ENCODE measurements at regions not wholly inside any gene's neighbourhood (a gene's known extent, or its start where the extent isn't known, plus 50 kb on each side); places are given as distances from the start of the nearest gene placed in this dataset.

DNA sequence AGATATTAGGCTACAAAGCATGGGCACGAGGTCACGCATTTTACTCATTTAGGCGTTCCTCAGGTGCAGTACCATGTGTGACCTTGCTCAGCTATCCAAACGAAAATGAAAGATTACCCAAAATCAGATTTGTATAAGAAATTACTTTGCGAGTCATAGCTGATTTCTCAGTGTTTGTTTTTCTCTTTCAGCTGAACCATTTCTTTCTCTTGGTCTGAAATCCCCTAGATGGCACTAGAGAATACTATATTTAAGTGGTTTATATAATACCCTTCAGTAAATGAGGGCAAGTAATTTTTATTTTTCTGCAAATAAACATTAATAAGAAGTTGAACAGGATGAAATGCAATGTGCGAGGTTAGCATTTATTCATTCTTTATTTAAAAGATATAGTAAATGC, 496.6 kb downstream of the STIM2 start:
- Mint-ChIP-seq H3K4me3 (no peak overlapping the region), H3K27me3 (no peaks in the 10 kb centered on the region), H3K9me3 (no peaks in the 10 kb centered on the region), H3K36me3 (no peaks in the 10 kb centered on the region), H3K27ac (no peak overlapping the region), H3K4me1 (ENCODE audit: unreplicated experiment) (no peaks in the 10 kb centered on the region)
- DNase-seq (ENCODE audit: extremely low spot score, unreplicated experiment): no peak
- TF ChIP-seq, protein P1, sequence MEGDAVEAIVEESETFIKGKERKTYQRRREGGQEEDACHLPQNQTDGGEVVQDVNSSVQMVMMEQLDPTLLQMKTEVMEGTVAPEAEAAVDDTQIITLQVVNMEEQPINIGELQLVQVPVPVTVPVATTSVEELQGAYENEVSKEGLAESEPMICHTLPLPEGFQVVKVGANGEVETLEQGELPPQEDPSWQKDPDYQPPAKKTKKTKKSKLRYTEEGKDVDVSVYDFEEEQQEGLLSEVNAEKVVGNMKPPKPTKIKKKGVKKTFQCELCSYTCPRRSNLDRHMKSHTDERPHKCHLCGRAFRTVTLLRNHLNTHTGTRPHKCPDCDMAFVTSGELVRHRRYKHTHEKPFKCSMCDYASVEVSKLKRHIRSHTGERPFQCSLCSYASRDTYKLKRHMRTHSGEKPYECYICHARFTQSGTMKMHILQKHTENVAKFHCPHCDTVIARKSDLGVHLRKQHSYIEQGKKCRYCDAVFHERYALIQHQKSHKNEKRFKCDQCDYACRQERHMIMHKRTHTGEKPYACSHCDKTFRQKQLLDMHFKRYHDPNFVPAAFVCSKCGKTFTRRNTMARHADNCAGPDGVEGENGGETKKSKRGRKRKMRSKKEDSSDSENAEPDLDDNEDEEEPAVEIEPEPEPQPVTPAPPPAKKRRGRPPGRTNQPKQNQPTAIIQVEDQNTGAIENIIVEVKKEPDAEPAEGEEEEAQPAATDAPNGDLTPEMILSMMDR (conservative IDR thresholded peaks at IDR 0.05): peak; percentile 64

DNA sequence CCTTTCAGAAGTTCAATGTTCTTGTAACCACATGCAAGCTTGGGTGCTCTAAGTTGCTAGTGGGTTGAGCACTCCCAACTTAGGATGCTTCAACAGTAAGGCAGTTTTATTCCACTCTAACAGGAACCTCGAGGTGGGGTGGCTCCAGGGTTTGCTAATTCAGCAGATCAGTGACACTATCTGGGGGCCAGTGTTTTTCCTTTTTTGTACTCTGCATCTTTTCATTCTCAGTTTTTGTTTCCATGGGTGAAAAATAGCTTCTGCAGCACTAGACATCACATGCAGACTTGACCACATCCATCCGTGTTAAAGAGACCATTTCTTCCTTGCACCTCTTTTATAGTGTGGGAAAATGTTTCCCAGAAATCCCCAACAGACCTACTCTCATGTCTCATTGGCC, 497.6 kb downstream of the STIM2 start:
- Mint-ChIP-seq H3K4me3 (no peak overlapping the region), H3K9me3 (no peaks in the 10 kb centered on the region), H3K27me3 (no peaks in the 10 kb centered on the region), H3K27ac (no peak overlapping the region), H3K4me1 (ENCODE audit: unreplicated experiment) (no peaks in the 10 kb centered on the region), H3K36me3 (no peaks in the 10 kb centered on the region)
- no peak for DNase-seq (ENCODE audit: extremely low spot score, unreplicated experiment)
- TF ChIP-seq, protein P1 (conservative IDR thresholded peaks at IDR 0.05): no peak

DNA sequence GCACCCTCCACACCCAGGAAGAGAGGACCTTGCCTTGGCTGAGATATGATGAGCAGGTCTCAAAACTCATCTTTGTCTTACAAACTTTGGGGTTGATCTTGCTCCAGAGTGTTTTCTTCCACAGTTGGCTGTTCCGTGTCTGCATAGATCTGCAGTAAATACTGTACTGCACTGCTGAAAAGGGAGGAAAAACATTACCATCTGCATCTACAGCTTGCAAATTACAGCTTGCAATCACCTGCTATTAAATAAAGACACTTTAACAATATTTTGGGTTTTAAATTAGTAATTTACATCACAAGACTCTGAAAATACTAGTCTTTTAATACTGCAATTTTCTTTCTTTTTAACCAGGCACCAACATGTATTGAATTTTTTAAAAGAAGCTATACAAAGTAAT, 499.5 kb downstream of the STIM2 start:
- TF ChIP-seq, protein P1 (conservative IDR thresholded peaks at IDR 0.05): no peak
- DNase-seq (ENCODE audit: extremely low spot score, unreplicated experiment): no peak
- Mint-ChIP-seq H3K27me3 (no peaks in the 10 kb centered on the region), H3K4me1 (ENCODE audit: unreplicated experiment) (no peaks in the 10 kb centered on the region), H3K36me3 (no peaks in the 10 kb centered on the region), H3K4me3 (no peak overlapping the region), H3K27ac (no peak overlapping the region), H3K9me3 (no peaks in the 10 kb centered on the region)

DNA sequence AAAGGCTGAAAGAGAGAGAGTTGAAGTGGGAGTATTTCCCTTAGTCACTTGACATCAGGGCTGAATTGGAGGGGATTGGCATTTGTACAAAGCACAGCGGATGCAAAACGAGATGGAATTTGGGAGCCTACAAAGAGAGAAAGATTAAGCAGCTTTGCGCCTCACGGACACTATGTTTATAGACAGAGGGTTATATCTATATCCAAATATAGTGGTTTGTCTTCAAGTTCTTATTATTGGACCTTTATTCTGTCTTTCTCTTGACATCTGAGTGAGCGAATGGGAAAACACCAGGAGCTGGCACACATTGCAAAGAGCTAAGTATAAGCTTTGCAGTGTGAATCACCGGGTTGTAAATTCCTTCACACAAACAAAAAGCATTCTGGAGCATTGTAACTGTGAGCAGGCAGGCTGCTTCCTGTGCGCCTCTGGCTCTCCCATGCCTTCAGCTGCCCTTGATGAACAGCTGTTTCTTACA, 500.2 kb downstream of the STIM2 start:
- DNase-seq (ENCODE audit: extremely low spot score, unreplicated experiment): no peak
- no peak overlapping the region for H3K27ac Mint-ChIP-seq
- H3K9me3 Mint-ChIP-seq: no peaks in the 10 kb centered on the region
- TF ChIP-seq, protein P1 (conservative IDR thresholded peaks at IDR 0.05): no peak
- no peaks in the 10 kb centered on the region for H3K27me3 Mint-ChIP-seq
- H3K4me3 Mint-ChIP-seq: no peak overlapping the region
- no peaks in the 10 kb centered on the region for H3K36me3 Mint-ChIP-seq
- H3K4me1 Mint-ChIP-seq (ENCODE audit: unreplicated experiment): no peaks in the 10 kb centered on the region

DNA sequence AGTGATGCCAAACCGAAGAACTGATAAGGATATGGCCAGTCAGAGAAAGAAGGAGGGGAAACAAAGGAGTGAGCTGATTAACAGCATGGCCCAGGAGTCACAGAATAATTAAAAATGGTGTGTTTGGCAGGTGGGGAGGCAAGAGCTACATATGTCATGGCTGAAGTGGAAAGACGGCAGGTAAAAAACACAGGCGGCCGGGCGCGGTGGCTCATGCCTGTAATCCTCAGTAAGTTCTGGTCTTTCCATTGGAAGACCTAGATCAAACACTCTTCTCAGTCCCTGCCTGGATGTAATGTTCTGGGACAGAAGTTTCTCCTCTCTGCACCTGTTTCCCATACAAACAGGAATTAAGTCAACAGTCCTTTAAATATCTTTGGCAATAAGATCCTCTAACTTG, 503.9 kb downstream of the STIM2 start:
- no peak overlapping the region for H3K4me3 Mint-ChIP-seq
- H3K27me3 Mint-ChIP-seq: no peaks in the 10 kb centered on the region
- no peaks in the 10 kb centered on the region for H3K4me1 Mint-ChIP-seq (ENCODE audit: unreplicated experiment)
- no peaks in the 10 kb centered on the region for H3K9me3 Mint-ChIP-seq
- no peaks in the 10 kb centered on the region for H3K36me3 Mint-ChIP-seq
- H3K27ac Mint-ChIP-seq: no peak overlapping the region
- TF ChIP-seq, protein P1 (conservative IDR thresholded peaks at IDR 0.05): no peak
- DNase-seq (ENCODE audit: extremely low spot score, unreplicated experiment): no peak

All from type B pancreatic cell (in vitro differentiated cells).